H1 (cell line): ENCODE measurements at regions not wholly inside any gene's neighbourhood (a gene's known extent, or its start where the extent isn't known, plus 50 kb on each side); places are given as distances from the start of the nearest gene placed in this dataset.

ENCODE experiments used
- BACH1 ChIP-seq: IDR thresholded peaks from 2 replicates; pipeline ENCODE4 v1.6.1; 2012; ENCODE audit warnings: low read length, improper control_type of control experiment
- HDAC6 ChIP-seq: IDR thresholded peaks from one replicate; pipeline ENCODE4 v1.7.1; 2012; ENCODE audit warnings: low read depth, mild to moderate bottlenecking, inconsistent platforms, low read length, moderate library complexity
- KDM1A ChIP-seq: fragments of 200-600, 300-600 bp; sonication (generic); IDR thresholded peaks from 2 replicates; pipeline ENCODE4 v1.7.1; 2016; ENCODE audit warnings: mild to moderate bottlenecking, low read length, borderline replicate concordance

DNA sequence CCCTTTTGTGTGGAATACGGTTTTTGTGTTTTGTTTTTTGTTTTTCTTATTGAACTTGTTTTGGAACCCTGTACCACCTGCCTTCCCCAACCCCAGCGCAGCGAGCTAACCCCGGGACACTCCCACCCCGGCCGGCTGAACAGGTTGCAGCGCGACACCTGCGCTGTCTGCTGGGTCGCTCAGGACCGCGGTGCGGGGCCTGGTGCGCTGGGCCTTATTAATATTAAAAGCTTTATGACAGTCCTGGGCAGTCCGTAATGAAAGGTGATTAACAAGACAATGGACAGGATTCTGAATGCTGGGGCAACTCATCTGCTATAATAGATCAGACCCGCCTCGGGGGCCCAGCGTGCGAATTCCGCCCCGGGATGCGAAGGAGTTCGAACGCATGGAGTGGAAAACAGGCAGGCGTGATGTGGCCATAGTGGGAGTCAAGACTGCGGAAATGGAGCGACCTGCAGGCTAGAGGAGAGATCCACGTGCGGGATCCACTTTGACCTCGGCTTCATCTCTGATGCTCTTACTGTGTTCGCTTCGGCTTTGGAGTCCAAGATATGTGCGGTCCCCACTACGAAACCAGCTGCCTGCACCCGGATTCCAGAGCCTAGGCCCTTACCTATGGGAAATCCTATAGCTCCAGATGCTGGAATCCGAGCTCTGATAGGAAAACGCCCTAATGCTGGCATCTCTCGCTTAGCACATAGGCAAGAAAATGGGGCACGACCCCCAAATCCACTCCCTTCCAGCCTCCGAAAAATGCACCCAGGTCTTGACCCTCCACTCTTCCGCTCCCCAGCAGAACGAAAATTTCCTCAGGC lies 69.0 kb upstream of the TMEM33 start (continued):
- TF ChIP-seq BACH1 (no peak), HDAC6 (no peak), KDM1A (no peak)
